KMS-11 (cell line): ENCODE measurements at regions not wholly inside any gene's neighbourhood (a gene's known extent, or its start where the extent isn't known, plus 50 kb on each side); places are given as distances from the start of the nearest gene placed in this dataset.

Experiments used
- H2AFZ ChIP-seq: fragments of 200-600 bp; sonication (generic); 2 replicates; pipeline ENCODE4 v1.6.1; 2016; ENCODE audit warnings: antibody characterized with exemption, mixed run types, low read depth
- H3K27ac ChIP-seq: fragments of 200-600 bp; sonication (generic); 2 replicates; pipeline ENCODE4 v1.6.1; 2016; ENCODE audit warnings: mild to moderate bottlenecking, mixed run types
- H3K27me3 ChIP-seq: fragments of 200-600 bp; sonication (generic); 2 replicates; pipeline ENCODE4 v1.6.1; 2017; ENCODE audit warnings: mild to moderate bottlenecking, low read depth, mixed run types, moderate library complexity; ENCODE audit not compliant: insufficient read depth
- H3K36me3 ChIP-seq: fragments of 200-600 bp; sonication (generic); 2 replicates; pipeline ENCODE4 v1.6.1; 2017; ENCODE audit warnings: mild to moderate bottlenecking, mixed run types; ENCODE audit not compliant: insufficient read depth
- H3K4me1 ChIP-seq: fragments of 200-600 bp; sonication (generic); 2 replicates; pipeline ENCODE4 v1.6.1; 2016; ENCODE audit warnings: mild to moderate bottlenecking, low read depth, mixed run types; ENCODE audit not compliant: poor library complexity, severe bottlenecking
- H3K4me2 ChIP-seq: fragments of 200-600 bp; sonication (generic); 2 replicates; pipeline ENCODE4 v1.7.0; 2016; ENCODE audit warnings: mild to moderate bottlenecking, mixed run types
- H3K4me3 ChIP-seq: fragments of 200-600 bp; sonication (generic); IDR thresholded peaks from 2 replicates; pipeline ENCODE4 v1.6.1; 2017; ENCODE audit warnings: low read depth, low read length, mixed read lengths; ENCODE audit not compliant: insufficient read depth
- H3K79me2 ChIP-seq: fragments of 200-600 bp; sonication (generic); 2 replicates; pipeline ENCODE4 v1.6.1; 2016; ENCODE audit warnings: low read depth, mixed run types; ENCODE audit not compliant: insufficient read depth
- H3K9ac ChIP-seq: fragments of 200-600 bp; sonication (generic); 2 replicates; pipeline ENCODE4 v1.6.1; 2016; ENCODE audit warnings: mild to moderate bottlenecking, mixed run types
- H4K20me1 ChIP-seq: fragments of 200-600 bp; sonication (generic); 2 replicates; pipeline ENCODE4 v1.6.1; 2016; ENCODE audit warnings: mild to moderate bottlenecking, mixed run types; ENCODE audit not compliant: insufficient read depth
- CTCF ChIP-seq: fragments of 200-600 bp; sonication (generic); conservative IDR thresholded peaks from 2 replicates; pipeline ENCODE4 v1.6.1; 2017; ENCODE audit warnings: low read depth, mild to moderate bottlenecking, antibody characterized with exemption, low read length, moderate library complexity, mixed read lengths

GRCh38 chr5:125597338-125597737, 825.9 kb upstream of the GRAMD2B start:
- no peak overlapping the region for H3K9ac ChIP-seq

GRCh38 chr5:125600559-125600958, 822.6 kb upstream of the GRAMD2B start:
- no peaks in the 10 kb centered on the region for H3K36me3 ChIP-seq
- no peaks in the 10 kb centered on the region for H4K20me1 ChIP-seq

More at GRCh38 chr5:125597338-125597737, 825.9 kb upstream of the GRAMD2B start:
- Histone ChIP-seq H3K27me3 (no peaks in the 10 kb centered on the region), H3K27ac (no peak overlapping the region), H3K4me3 (no peak overlapping the region), H3K4me2 (no peak overlapping the region), H3K79me2 (no peaks in the 10 kb centered on the region), H2AFZ (no peak overlapping the region), H4K20me1 (no peaks in the 10 kb centered on the region), H3K4me1 (no peaks in the 10 kb centered on the region), H3K36me3 (no peaks in the 10 kb centered on the region)
- no peak for TF ChIP-seq CTCF

GRCh38 chr5:125602184-125602583, 821.0 kb upstream of the GRAMD2B start:
- no peak overlapping the region for H2AFZ ChIP-seq
- H3K27ac ChIP-seq, result no peak overlapping the region
- no peaks in the 10 kb centered on the region for H3K36me3 ChIP-seq
- no peaks in the 10 kb centered on the region for H3K4me1 ChIP-seq
- no peak overlapping the region for H3K4me2 ChIP-seq
- no peak for TF ChIP-seq CTCF
- no peak overlapping the region for H3K9ac ChIP-seq
- no peaks in the 10 kb centered on the region for H3K79me2 ChIP-seq
- no peaks in the 10 kb centered on the region for H4K20me1 ChIP-seq
- H3K4me3 ChIP-seq, result no peak overlapping the region
- H3K27me3 ChIP-seq, result no peaks in the 10 kb centered on the region

More at GRCh38 chr5:125600559-125600958, 822.6 kb upstream of the GRAMD2B start:
- Histone ChIP-seq H3K4me2 (no peak overlapping the region), H3K27me3 (no peaks in the 10 kb centered on the region), H3K9ac (no peak overlapping the region), H3K27ac (no peak overlapping the region), H3K4me3 (no peak overlapping the region), H2AFZ (no peak overlapping the region), H3K79me2 (no peaks in the 10 kb centered on the region), H3K4me1 (no peaks in the 10 kb centered on the region)
- TF ChIP-seq CTCF, result no peak

- H3K4me2 ChIP-seq, result no peak overlapping the region
- TF ChIP-seq CTCF, result no peak
- H3K4me3 ChIP-seq, result no peak overlapping the region
- no peak overlapping the region for H3K27ac ChIP-seq
- no peaks in the 10 kb centered on the region for H3K4me1 ChIP-seq
- H2AFZ ChIP-seq, result no peak overlapping the region
- no peaks in the 10 kb centered on the region for H3K27me3 ChIP-seq
- no peaks in the 10 kb centered on the region for H3K36me3 ChIP-seq
- no peaks in the 10 kb centered on the region for H4K20me1 ChIP-seq
- no peaks in the 10 kb centered on the region for H3K79me2 ChIP-seq
- H3K9ac ChIP-seq, result no peak overlapping the region
Measured at GRCh38 chr5:125603321-125603720, 819.9 kb upstream of the GRAMD2B start.
